ENCODE measurements at regions not wholly inside any gene's neighbourhood (a gene's known extent, or its start where the extent isn't known, plus 50 kb on each side); places are given as distances from the start of the nearest gene placed in this dataset.

- no peak for TF ChIP-seq REST (IDR thresholded peaks at IDR 0.05; ENCODE audit: insufficient read depth in 1 of 2, low read depth in 2 of 2, low read length in 2 of 2)
- no peak for TF ChIP-seq POLR2AphosphoS5 (IDR thresholded peaks at IDR 0.05; ENCODE audit: low read depth, low read length)
- no peak for TF ChIP-seq TAF1 (IDR thresholded peaks at IDR 0.05; ENCODE audit: borderline replicate concordance, insufficient read depth, low read length)
Observed at GRCh38 chr3:116591236-116591635, 118.3 kb upstream of the TUSC7 start.
